GM21737 (cell line): ENCODE measurements at regions not wholly inside any gene's neighbourhood (a gene's known extent, or its start where the extent isn't known, plus 50 kb on each side); places are given as distances from the start of the nearest gene placed in this dataset.
"Not testable (repeated sequence)": the region's sequence is repeated elsewhere in the genome, so short reads cannot be mapped to it uniquely, and the experiment has no call there.

Experiments used
- ATAC-seq: cut with Tn5 transposase; IDR thresholded peaks from one replicate; pipeline ENCODE4 v1.9.1; 2021; ENCODE audit warnings: mild to moderate bottlenecking, moderate library complexity; ENCODE audit not compliant: unreplicated experiment

DNA sequence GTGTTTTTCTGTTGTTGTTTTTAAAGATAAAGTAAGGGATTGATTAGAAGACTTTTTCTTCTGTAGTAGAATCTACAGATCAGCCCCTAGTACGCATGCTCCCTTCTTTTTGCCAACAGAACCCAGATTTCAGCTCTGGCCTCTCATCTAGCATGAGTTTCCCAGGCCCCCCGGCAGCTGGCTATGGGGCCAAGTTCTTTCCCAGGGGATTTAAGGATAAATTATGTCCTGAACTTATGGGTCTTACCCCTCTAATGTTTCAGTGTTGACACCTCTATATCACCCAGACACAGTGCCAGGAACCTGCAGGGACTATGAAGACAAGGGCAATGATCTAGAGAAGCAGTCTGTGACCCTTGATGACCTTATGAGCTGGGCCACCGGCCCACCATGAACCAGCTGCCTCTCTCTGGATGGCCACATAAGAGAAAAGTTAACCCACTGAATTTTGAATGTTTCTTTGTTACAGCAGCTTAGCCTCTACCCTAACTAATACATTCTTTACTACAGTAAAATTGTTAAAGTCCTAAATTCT lies 150.5 kb downstream of the UNC5CL start:
- no peak for ATAC-seq

DNA sequence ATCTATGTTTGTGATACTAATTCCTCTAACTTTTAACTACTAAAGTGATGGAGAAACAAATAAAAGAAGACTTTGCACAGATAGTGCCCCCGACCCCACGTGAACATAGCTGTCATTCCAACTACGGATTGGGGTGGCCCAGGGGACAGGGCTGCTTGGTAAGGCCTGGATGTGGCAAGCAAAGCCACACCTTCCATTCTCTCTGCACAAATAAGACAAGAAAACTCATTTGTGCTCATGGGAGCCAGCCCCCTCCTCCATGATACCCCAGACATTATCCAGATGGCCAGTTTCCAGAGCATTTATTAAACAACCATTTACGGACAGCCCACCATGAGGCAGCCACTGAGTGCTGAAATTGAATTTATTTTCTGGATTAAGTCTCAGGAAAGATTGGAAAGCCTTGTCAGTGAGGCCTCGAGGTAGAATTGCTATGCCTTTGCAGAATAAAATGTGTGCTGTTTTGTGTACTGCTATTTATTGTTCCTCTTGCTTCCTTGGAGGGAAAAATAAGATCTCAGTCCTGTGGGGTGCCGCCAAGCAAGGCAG lies 151.2 kb downstream of the UNC5CL start:
- no peak for ATAC-seq

DNA sequence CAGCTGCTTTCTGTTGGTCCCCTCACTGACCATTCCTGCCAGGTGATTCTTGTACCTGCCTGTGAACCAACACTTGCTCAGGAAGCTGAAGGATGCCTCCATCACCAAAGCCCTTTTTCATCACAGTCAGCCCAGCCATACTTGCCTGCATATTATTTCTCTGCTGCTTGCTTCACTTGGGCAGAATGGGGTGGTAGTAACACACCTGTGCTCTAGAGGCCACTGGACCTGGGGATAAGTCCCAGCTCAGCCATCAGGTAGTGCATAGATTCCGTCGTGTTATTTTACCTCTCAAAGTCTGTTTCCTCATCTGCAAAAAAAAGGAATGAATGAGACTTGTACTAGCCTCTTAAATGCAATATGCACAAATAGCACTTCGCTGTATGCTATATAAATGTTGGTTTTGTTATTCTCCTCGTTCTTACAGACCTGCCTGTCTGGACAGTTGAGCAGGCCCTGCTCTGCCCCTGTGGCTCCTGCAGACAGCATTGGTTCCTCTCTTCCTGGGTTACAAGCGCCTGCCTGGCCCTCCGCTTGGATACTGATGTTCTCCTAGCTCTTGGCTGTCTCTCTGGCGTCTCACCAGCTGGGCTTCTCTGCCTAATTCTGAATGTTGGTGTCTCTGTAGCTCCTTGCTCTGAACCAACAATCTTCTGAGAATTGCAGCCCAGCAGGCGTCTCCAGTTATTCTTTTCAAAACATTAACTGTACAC lies 151.8 kb downstream of the UNC5CL start:
- ATAC-seq, result no peak

- no peak for ATAC-seq
Observed at GRCh38 chr6:40885139-40885774, 153.8 kb downstream of the UNC5CL start.

DNA sequence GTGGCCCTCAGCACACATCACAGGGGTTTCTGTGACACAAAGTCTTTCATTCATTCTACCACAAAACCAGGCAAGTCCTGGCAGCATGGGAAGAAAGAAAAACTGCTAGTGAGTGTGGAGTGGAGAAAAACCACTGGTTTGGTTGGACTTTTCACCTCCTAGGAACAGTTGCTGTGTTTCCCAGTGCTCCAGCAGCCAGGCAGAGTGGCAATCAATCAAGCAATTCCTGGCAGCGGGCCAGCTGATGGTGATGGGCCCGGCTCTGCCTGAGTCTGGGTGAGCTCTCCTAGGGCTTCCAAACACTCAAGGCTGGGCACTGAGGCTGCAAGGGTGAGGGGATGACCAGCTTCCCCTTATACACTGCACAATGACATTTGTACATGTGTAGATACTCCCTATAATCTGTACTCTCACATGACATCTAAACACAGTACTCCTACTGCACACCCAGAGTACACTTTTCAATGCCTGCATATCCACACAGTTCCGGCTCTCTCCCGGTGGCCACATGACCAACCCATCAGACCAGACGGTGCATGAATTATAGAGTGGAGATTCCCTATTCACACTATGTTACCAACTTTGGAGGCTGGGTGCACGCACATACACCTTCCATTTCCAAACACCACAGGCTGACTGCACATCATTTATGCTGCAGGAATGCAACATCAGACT lies 156.6 kb downstream of the UNC5CL start:
- ATAC-seq, result no peak

- ATAC-seq, result no peak
Observed at GRCh38 chr6:40881501-40881900, 157.5 kb downstream of the UNC5CL start.

DNA sequence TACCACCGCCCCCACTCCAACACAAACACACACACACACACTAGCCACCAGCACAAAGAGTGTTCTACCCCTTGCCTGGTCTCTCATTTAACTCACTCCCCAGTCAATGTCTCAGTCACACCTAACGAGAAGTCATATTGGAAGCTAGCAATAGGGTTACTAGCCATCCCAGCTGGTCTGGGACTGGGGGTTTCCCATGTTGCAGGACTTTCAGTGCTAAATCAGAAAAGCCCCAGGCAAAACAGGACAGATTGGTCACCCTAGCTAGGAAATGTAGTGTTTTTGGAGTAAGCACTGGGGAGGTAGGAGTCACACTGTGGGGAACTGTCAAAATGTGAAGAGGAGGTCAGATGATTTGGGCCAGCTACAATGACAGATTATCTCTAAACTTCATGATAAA lies 158.1 kb downstream of the UNC5CL start:
- no peak for ATAC-seq

DNA sequence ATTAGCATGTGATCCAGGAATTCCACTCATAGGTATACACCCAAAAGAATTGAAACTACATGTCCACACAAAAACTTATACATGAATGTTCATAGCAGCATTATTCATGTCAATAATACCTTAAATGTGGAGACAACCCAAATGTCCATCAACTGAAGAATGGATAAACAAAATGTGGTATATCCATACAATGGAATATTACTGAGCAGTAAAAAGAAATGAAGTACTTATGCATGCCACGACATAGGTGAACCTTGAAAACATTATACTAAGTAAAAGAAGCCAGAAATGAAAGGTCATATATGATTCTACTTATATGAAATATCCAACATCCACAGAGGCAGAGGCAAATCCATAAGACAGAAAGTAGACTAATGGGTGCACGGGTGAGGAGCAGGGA lies 159.9 kb downstream of the UNC5CL start:
- ATAC-seq, result no peak

GRCh38 chr6:40877362-40877761 lies 161.7 kb downstream of the UNC5CL start:
- ATAC-seq, result no peak

- ATAC-seq, result no peak
Observed at GRCh38 chr6:40876336-40876735, 162.7 kb downstream of the UNC5CL start.

- no peak for ATAC-seq
Observed at GRCh38 chr6:40874495-40874894, 164.5 kb downstream of the UNC5CL start.

DNA sequence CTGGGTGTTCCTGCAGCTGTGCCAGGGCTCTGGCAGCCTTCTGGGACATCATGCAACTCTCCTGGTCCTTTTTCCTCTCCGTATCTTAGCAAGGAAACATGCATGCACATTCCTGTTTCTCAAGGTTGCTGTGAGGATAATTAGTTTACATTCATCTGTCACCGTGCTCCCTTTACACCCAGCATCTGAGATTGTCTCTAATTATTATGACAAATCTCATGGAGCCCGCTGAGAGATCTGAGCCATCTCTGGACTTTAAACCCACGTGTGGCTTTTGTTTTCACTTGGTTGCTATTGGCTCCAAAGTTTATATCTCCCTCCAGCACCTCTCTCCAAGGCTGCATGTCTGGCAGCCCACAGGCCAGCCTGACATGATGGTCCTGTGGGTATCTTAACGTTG lies 167.6 kb downstream of the UNC5CL start:
- ATAC-seq, result no peak

- not testable (repeated sequence) for ATAC-seq
Observed at GRCh38 chr6:40868089-40868865, 170.7 kb downstream of the UNC5CL start.

GRCh38 chr6:40867527-40867926 lies 171.5 kb downstream of the UNC5CL start:
- ATAC-seq, result not testable (repeated sequence)

GRCh38 chr6:40865259-40865658 lies 173.8 kb downstream of the UNC5CL start:
- not testable (repeated sequence) for ATAC-seq

DNA sequence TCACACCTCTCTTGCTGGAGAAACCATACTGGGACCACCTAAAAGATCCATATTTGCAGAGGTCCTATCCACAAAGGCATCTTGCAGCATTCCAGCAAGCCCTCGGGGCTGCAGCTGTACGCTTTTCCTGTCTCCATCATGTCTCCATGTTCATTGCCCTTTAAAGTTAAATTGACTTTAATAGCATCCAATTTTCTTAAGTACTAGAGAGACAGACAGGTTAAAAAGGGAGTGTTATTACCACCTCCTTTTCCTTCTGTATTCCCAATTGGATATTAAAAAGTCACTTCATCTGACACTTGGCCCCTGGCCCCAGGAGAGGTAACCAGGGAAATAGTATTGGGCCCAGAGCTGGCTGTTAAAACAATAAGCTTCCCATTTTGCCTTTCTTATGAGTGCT lies 178.6 kb downstream of the UNC5CL start:
- ATAC-seq, result no peak

DNA sequence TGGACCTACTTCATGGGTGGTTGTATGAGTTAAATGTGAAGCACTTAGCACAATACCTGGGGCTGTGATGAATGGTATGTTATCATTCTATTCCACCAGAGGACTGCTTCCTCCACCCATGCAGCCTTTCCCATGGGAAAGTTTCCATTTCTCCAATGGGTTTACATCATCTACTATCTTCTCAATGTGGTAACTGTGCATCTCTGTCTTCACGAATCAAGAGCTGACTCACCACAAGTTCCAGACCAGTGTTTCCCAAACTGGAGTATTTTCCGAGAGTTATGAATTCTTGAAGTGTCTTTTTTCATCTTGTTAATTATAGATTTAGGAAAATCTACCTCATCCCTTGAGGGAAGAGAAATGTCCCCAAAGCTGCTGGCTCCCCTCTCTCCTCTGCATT lies 182.8 kb downstream of the UNC5CL start:
- no peak for ATAC-seq

GRCh38 chr6:40855168-40855880 lies 183.7 kb downstream of the UNC5CL start:
- no peak for ATAC-seq

DNA sequence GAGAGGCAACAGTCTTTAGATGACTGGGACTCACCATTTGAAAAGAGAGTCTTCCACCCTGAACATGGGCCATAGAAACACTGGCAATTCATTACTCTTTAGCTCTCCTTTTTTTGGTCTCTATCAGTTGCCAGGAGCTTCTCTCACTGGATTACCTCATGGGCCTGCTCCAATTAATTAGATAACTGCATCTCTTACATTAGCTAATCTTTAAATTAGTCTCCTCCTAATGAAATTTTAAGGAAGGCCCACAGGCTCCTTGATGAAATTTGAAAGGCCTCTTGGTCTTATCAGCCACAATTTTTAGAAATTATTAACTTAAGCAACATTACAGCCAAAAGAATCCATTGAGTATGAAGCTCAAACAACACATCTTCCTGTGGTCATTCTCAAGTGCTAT lies 184.4 kb downstream of the UNC5CL start:
- ATAC-seq, result no peak

- no peak for ATAC-seq
Observed at GRCh38 chr6:40852779-40853373, 186.1 kb downstream of the UNC5CL start.
